GM21390 (cell line): ENCODE measurements at regions not wholly inside any gene's neighbourhood (a gene's known extent, or its start where the extent isn't known, plus 50 kb on each side); places are given as distances from the start of the nearest gene placed in this dataset.
"Not testable (repeated sequence)": the region's sequence is repeated elsewhere in the genome, so short reads cannot be mapped to it uniquely, and the experiment has no call there.

Source experiments
- ATAC-seq: cut with Tn5 transposase; IDR thresholded peaks from one replicate; pipeline ENCODE4 v1.9.1; 2021; ENCODE audit not compliant: unreplicated experiment

GRCh38 chr18:67142604-67143003 is 373.9 kb downstream of the DSEL start:
- no peak for ATAC-seq

DNA sequence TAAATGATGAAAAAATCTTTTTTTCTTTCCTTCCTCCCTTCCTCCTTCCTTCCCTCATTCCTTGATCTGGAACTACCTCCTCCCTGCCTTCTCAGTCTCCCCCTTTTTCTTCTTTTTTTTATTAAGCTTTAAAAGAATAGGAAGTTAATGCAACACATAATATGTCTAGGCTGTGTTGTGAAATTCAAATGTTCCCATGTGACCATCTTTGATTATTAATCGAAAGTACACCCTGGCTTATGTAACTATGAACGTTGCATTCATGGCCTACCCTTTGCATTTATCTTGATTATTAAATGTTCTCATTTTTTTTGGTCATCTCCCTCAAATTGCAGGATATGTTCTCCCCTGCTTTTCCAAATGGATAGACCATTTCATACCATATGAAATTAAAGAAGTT is 376.0 kb downstream of the DSEL start:
- no peak for ATAC-seq

DNA sequence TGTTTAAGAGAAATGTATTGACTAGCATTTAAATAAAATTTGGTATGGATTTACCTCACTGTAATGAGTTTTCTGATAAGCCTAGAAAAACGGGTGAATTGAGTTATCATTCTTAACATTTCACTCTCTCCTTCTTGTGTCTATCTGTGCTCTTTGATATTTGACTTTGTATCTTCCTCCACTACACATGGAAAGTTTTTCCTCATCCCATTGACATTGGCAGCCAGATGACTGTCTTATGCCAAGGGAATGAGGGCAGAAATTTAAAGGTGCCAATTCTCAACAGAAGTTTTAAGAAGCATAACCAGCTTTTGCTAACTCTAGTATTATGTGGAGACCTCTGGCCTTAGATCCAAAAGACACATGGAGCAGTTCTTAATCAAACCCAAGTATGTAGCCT is 376.6 kb downstream of the DSEL start:
- no peak for ATAC-seq

- ATAC-seq: no peak
These were observed 380.5 kb downstream of the DSEL start for GRCh38 chr18:67135981-67136380.

DNA sequence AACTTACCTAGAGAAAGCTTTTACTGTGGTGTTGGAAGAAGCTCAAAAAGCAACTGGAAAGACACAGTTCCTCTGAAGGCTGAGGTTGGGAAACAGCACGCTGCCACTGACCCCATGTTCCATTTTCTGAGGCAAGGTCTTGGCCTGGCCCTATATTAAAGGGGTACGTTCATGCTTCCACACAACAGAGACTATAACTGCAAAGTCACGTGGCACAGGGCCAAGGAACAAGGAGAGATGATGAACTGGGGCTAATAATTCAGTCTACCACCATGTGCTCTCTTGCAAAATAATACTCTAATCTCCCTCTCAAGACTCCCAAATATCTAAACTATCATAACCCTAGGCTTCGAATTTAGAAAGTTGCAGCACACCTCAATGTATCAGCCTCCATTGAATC is 381.6 kb downstream of the DSEL start:
- no peak for ATAC-seq

GRCh38 chr18:67133669-67134068 is 382.9 kb downstream of the DSEL start:
- no peak for ATAC-seq

DNA sequence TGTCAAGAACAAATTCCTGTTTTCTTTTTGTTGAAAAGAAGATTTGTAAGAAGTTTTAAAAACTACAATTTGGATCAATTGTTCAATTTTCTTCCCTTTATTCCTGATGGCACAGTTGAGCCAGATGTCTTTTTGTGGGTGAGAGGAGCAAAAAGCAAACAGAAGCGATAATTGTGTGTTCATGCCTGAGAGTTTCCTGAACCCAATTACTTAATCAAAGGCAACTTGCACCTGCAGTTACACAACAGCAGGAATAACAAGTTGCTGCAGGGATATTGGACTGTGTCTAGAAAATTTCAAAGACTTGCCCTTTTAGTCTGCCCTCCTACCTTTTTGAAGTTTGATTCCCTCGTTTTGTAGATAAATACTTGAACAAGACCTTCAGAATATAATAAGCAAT is 383.6 kb downstream of the DSEL start:
- ATAC-seq: no peak

DNA sequence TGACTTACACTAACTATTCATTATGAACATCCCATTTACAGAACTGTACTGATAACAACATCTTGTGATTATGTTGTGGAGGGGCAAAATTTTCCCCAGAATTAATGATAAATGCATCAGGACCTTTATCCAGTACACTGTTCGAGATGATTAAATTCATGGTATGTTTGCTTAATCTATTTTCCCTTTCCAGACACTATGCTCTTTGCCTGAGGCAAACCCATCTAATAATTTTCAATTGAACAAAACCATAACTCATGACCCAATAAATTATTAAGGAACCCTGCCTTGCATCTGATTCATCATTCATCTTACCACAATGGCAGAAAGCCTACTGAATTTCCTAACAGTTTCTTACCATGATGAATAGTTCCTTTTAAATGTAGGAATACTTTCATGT is 385.0 kb downstream of the DSEL start:
- no peak for ATAC-seq

DNA sequence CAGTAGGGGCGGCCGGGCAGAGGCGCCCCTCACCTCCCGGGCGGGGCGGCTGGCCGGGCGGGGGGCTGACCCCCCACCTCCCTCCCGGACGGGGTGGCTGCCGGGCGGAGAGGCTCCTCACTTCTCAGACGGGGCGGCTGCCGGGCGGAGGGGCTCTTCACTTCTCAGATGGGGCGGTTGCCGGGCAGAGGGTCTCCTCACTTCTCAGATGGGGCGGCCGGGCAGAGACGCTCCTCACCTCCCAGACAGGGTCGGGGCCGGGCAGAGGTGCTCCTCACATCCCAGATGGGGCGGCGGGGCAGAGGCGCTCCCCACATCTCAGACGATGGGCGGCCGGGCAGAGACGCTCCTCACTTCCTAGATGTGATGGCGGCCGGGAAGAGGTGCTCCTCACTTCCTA is 389.8 kb downstream of the DSEL start:
- ATAC-seq: not testable (repeated sequence)

DNA sequence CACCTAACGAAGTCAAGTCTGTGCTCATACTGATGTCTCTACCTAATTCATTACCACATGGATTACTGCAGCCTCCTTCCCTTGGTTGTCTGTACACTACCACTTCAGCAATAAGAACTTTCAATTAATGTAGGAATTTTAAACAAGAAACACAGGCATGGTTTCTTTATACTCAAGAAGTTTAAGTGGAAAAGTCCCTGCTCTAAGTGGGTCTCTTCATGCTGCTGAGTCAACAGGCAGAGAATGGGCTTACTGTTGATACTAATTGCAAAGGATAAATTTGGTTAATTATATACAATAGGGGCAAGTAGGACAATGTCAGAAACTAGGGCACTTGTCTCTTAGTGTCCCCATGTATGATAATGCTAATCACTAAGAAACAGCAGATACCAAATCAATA is 392.6 kb downstream of the DSEL start:
- ATAC-seq: no peak

GRCh38 chr18:67117804-67118203 is 398.7 kb downstream of the DSEL start:
- no peak for ATAC-seq

DNA sequence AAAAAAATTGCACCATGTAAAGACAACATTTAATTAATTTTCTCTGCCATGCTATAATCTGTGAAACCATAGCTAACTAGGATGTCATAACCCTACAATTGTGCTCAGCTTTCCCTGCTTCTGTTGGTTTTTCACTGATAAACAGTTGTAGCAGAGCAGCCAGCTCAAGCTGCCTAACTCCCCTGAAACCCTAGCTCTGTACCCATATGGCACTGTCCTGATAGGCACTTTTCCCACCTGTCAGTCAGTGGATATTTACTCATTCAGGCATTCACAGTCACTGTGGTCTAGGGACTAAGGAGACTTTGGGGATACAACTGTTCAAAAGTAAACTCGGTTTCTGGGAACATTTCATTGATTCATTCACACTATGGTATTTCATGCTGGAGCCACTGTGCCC is 407.0 kb downstream of the DSEL start:
- no peak for ATAC-seq

DNA sequence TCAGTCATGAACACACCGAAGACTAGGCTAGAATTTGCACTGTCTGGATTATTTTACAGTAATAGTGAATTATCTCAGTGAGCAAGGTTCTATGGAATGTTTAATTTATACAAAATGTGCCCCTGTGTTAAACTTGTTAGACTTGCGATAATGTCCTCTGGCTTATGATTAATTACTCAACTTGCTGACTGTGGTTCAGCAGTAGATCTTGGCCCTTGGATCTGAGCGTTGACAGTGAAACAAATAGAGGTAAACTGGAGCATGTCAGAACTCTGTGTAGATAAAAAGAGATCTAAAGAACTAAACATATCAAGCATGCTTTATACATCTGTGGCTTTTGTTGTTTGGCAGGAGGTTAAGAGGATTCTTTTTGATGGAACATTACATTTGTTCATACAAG is 407.6 kb downstream of the DSEL start:
- ATAC-seq: no peak

GRCh38 chr18:67104700-67105284 is 411.7 kb downstream of the DSEL start:
- peak; percentile 91 for ATAC-seq

GRCh38 chr18:67094123-67094522 is 422.4 kb downstream of the DSEL start:
- ATAC-seq: no peak

DNA sequence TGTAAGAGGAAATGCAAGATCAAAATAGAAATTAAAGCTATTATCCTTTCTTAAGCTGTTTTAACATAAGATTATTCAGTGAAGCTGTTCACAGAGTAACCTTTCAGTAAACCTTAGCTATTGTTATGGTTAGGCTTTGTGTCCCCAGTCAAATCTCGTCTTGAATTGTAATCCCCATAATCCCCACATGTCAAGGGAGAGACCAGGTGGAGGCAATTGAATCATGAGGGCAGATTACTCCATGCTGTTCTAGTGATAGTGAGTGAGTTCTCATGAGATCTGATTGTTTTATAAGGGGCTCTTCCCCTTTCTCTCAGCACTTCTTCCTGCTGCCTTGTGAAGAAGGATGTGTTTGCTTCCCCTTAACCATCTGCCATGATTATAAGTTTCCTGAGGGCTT is 424.4 kb downstream of the DSEL start:
- ATAC-seq: no peak

GRCh38 chr18:67081482-67082211 is 434.9 kb downstream of the DSEL start:
- no peak for ATAC-seq

GRCh38 chr18:67080601-67081000 is 435.9 kb downstream of the DSEL start:
- no peak for ATAC-seq

DNA sequence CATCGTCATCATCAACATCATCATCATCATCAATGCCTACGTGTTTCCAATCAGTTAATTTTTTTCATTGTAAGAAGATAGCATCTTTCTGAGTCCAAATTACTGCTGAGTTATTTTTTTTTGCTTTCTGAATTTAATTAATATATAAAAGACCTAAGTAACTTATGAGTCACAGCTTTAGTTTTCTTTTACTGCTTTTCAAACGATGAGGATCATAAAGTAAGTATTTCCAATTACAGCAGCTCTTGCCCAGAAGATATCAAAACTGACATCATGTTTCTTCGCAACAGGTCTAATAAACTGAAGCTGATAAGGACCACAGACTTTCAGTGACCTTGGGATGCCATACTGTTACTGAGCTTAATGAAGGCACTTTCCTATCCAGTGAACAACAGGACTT is 442.2 kb downstream of the DSEL start:
- ATAC-seq: no peak

GRCh38 chr18:67072791-67073190 is 443.7 kb downstream of the DSEL start:
- no peak for ATAC-seq

- no peak for ATAC-seq
These were observed 447.9 kb downstream of the DSEL start for GRCh38 chr18:67068608-67069007.

GRCh38 chr18:67047334-67047733 is 443.4 kb upstream of the CDH19 start:
- ATAC-seq: no peak

GRCh38 chr18:67043276-67043675 is 439.4 kb upstream of the CDH19 start:
- ATAC-seq: no peak
